GM23338 (cell line): ENCODE measurements at regions not wholly inside any gene's neighbourhood (a gene's known extent, or its start where the extent isn't known, plus 50 kb on each side); places are given as distances from the start of the nearest gene placed in this dataset.

Experiments used
- ATAC-seq: fragments of 200-7000 bp; cut with Tn5 transposase; 3 replicates; pipeline ENCODE4 v1.9.1; 2020
- DNase-seq: peaks from one replicate; pipeline ENCODE4 v3.0.0-alpha.2; 2015; ENCODE audit warnings: low spot score
- H2AFZ ChIP-seq: fragments of 200-600 bp; sonication (generic); 2 replicates; pipeline ENCODE4 v1.8.0; 2016; ENCODE audit warnings: antibody characterized with exemption, mild to moderate bottlenecking, moderate library complexity
- H3F3A ChIP-seq: fragments of 200-600 bp; sonication (generic); replicated peaks from 2 replicates; pipeline ENCODE4 v1.8.0; 2017; ENCODE audit warnings: antibody characterized with exemption, mixed run types, low read depth
- H3K27ac ChIP-seq: fragments of 200-600 bp; sonication (generic); 2 replicates; pipeline ENCODE4 v1.6.1; 2016; ENCODE audit warnings: low read depth
- H3K27me3 ChIP-seq: fragments of 200-600 bp; sonication (generic); 2 replicates; pipeline ENCODE4 v1.8.0; 2016; ENCODE audit warnings: mild to moderate bottlenecking, mixed run types, moderate library complexity; ENCODE audit not compliant: insufficient read depth
- H3K36me3 ChIP-seq: fragments of 200-600 bp; sonication (generic); 2 replicates; pipeline ENCODE4 v1.8.0; 2016; ENCODE audit warnings: mild to moderate bottlenecking; ENCODE audit not compliant: insufficient read depth
- H3K4me1 ChIP-seq: fragments of 200-600 bp; sonication (generic); 2 replicates; pipeline ENCODE4 v1.8.0; 2016; ENCODE audit warnings: mild to moderate bottlenecking, moderate library complexity; ENCODE audit not compliant: insufficient read depth
- H3K4me2 ChIP-seq: fragments of 200-600 bp; sonication (generic); 2 replicates; pipeline ENCODE4 v1.7.1; 2017; ENCODE audit warnings: mixed run types
- H3K4me3 ChIP-seq: fragments of 200-600 bp; sonication (generic); 2 replicates; pipeline ENCODE4 v1.6.1; 2016; ENCODE audit warnings: mixed run types
- H3K79me2 ChIP-seq: fragments of 200-600 bp; sonication (generic); replicated peaks from 2 replicates; pipeline ENCODE4 v1.8.0; 2017; ENCODE audit warnings: mild to moderate bottlenecking; ENCODE audit not compliant: insufficient read depth
- H3K9me2 ChIP-seq: fragments of 200-600 bp; sonication (generic); 2 replicates; pipeline ENCODE4 v1.8.0; 2017; ENCODE audit not compliant: insufficient read depth
- H4K20me1 ChIP-seq: fragments of 200-600 bp; sonication (generic); replicated peaks from 2 replicates; pipeline ENCODE4 v1.8.0; 2017; ENCODE audit warnings: mild to moderate bottlenecking; ENCODE audit not compliant: insufficient read depth
- H3K27ac Mint-ChIP-seq: 2 replicates; pipeline ENCODE4 v1.8.0; 2020; ENCODE audit warnings: inconsistent platforms, mild to moderate bottlenecking, moderate library complexity, mixed read lengths
- H3K27me3 Mint-ChIP-seq: 3 replicates; pipeline ENCODE4 v1.8.0; 2022; ENCODE audit warnings: low read depth, mild to moderate bottlenecking, moderate library complexity, mixed read lengths, inconsistent platforms; ENCODE audit not compliant: insufficient read depth, poor library complexity
- H3K36me3 Mint-ChIP-seq: 3 replicates; pipeline ENCODE4 v1.8.0; 2021; ENCODE audit warnings: low read depth, mild to moderate bottlenecking, inconsistent platforms, moderate library complexity, mixed read lengths
- H3K4me1 Mint-ChIP-seq: 3 replicates; pipeline ENCODE4 v1.8.0; 2020; ENCODE audit warnings: mild to moderate bottlenecking, inconsistent platforms, mixed read lengths
- H3K4me3 Mint-ChIP-seq: 3 replicates; pipeline ENCODE4 v1.8.0; 2021; ENCODE audit warnings: moderate library complexity, mild to moderate bottlenecking, inconsistent platforms, mixed read lengths
- H3K9me3 Mint-ChIP-seq: 3 replicates; pipeline ENCODE4 v1.8.0; 2020; ENCODE audit warnings: moderate library complexity, mild to moderate bottlenecking, inconsistent platforms, mixed read lengths
- CREB1 ChIP-seq: fragments of 250-450 bp; sonication (Bioruptor Pico); IDR thresholded peaks from 2 replicates; pipeline ENCODE4 v1.5.0; 2020; ENCODE audit warnings: low read depth, mild to moderate bottlenecking, moderate library complexity
- EZH2 ChIP-seq: fragments of 200-600 bp; sonication (generic); IDR thresholded peaks from one replicate; pipeline ENCODE4 v1.8.0; 2017; ENCODE audit warnings: antibody characterized with exemption, mild to moderate bottlenecking, low read depth; ENCODE audit not compliant: unreplicated experiment
- EZH2phosphoT487 ChIP-seq: fragments of 200-600 bp; sonication (generic); IDR thresholded peaks from one replicate; pipeline ENCODE4 v1.8.1; 2018; ENCODE audit warnings: antibody characterized with exemption; ENCODE audit not compliant: unreplicated experiment
- JUNB ChIP-seq: IDR thresholded peaks from one replicate; pipeline ENCODE4 v1.6.1; 2016; ENCODE audit warnings: antibody characterized with exemption; ENCODE audit not compliant: unreplicated experiment
- NANOG ChIP-seq: IDR thresholded peaks from 2 replicates; pipeline ENCODE4 v1.6.1; 2016; ENCODE audit warnings: antibody characterized with exemption, borderline replicate concordance
- POLR2AphosphoS5 ChIP-seq: IDR thresholded peaks from 2 replicates; pipeline ENCODE4 v1.6.1; 2016; ENCODE audit warnings: antibody characterized with exemption, low read depth
- STAT1 ChIP-seq: IDR thresholded peaks from one replicate; pipeline ENCODE4 v1.6.1; 2016; ENCODE audit warnings: antibody characterized with exemption; ENCODE audit not compliant: unreplicated experiment
- ZNF114 ChIP-seq: fragments of 250-450 bp; sonication (Bioruptor Pico); IDR thresholded peaks from 2 replicates; pipeline ENCODE4 v1.5.0; 2020; ENCODE audit warnings: mild to moderate bottlenecking, moderate library complexity
- ZNF331 ChIP-seq: fragments of 250-450 bp; sonication (Bioruptor Pico); IDR thresholded peaks from 2 replicates; pipeline ENCODE4 v1.5.0; 2020; ENCODE audit warnings: low read depth, mild to moderate bottlenecking, moderate library complexity
- TF ChIP-seq, protein P1 (sequence below): fragments of 250-450 bp; sonication (Bioruptor Pico); IDR thresholded peaks from 2 replicates; pipeline ENCODE4 v1.5.0; 2020; ENCODE audit warnings: mild to moderate bottlenecking, moderate library complexity
- TF ChIP-seq, protein P2 (sequence below): IDR thresholded peaks from one replicate; pipeline ENCODE4 v1.6.1; 2018; ENCODE audit warnings: antibody characterized with exemption; ENCODE audit not compliant: unreplicated experiment

DNA sequence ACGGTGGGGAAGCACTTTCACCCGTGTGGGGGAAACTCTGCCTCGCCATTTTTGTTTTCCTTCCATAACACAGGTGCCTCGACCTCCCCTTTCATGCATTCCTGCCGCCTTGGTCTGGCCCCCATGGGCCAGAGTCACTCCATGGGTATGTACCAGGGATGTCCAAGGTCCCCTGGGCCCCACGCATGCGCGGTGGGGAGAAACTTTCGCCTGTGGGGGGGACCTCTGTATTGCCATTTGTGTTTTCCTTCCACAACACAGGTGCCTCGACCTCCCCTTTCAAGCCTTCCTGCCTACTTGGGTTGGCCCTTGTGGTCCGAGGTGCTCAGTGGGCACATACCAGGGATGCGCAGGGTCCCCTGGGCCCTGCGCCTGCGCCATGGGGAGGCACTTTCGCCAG, 345.8 kb downstream of the ALG10 start (continued):
- TF ChIP-seq, protein P1, sequence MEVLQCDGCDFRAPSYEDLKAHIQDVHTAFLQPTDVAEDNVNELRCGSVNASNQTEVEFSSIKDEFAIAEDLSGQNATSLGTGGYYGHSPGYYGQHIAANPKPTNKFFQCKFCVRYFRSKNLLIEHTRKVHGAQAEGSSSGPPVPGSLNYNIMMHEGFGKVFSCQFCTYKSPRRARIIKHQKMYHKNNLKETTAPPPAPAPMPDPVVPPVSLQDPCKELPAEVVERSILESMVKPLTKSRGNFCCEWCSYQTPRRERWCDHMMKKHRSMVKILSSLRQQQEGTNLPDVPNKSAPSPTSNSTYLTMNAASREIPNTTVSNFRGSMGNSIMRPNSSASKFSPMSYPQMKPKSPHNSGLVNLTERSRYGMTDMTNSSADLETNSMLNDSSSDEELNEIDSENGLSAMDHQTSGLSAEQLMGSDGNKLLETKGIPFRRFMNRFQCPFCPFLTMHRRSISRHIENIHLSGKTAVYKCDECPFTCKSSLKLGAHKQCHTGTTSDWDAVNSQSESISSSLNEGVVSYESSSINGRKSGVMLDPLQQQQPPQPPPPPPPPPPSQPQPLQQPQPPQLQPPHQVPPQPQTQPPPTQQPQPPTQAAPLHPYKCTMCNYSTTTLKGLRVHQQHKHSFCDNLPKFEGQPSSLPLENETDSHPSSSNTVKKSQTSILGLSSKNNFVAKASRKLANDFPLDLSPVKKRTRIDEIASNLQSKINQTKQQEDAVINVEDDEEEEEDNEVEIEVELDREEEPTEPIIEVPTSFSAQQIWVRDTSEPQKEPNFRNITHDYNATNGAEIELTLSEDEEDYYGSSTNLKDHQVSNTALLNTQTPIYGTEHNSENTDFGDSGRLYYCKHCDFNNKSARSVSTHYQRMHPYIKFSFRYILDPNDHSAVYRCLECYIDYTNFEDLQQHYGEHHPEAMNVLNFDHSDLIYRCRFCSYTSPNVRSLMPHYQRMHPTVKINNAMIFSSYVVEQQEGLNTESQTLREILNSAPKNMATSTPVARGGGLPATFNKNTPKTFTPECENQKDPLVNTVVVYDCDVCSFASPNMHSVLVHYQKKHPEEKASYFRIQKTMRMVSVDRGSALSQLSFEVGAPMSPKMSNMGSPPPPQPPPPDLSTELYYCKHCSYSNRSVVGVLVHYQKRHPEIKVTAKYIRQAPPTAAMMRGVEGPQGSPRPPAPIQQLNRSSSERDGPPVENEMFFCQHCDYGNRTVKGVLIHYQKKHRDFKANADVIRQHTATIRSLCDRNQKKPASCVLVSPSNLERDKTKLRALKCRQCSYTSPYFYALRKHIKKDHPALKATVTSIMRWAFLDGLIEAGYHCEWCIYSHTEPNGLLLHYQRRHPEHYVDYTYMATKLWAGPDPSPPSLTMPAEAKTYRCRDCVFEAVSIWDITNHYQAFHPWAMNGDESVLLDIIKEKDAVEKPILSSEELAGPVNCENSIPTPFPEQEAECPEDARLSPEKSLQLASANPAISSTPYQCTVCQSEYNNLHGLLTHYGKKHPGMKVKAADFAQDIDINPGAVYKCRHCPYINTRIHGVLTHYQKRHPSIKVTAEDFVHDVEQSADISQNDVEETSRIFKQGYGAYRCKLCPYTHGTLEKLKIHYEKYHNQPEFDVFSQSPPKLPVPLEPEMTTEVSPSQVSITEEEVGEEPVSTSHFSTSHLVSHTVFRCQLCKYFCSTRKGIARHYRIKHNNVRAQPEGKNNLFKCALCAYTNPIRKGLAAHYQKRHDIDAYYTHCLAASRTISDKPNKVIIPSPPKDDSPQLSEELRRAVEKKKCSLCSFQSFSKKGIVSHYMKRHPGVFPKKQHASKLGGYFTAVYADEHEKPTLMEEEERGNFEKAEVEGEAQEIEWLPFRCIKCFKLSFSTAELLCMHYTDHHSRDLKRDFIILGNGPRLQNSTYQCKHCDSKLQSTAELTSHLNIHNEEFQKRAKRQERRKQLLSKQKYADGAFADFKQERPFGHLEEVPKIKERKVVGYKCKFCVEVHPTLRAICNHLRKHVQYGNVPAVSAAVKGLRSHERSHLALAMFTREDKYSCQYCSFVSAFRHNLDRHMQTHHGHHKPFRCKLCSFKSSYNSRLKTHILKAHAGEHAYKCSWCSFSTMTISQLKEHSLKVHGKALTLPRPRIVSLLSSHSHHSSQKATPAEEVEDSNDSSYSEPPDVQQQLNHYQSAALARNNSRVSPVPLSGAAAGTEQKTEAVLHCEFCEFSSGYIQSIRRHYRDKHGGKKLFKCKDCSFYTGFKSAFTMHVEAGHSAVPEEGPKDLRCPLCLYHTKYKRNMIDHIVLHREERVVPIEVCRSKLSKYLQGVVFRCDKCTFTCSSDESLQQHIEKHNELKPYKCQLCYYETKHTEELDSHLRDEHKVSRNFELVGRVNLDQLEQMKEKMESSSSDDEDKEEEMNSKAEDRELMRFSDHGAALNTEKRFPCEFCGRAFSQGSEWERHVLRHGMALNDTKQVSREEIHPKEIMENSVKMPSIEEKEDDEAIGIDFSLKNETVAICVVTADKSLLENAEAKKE, result no peak
- TF ChIP-seq ZNF114, result no peak
- TF ChIP-seq CREB1, result no peak
- TF ChIP-seq STAT1, result no peak

GRCh38 chr12:34371050-34371449, 348.8 kb downstream of the ALG10 start:
- ATAC-seq (no peak), DNase-seq (no peak)
- TF ChIP-seq ZNF331 (no peak), POLR2AphosphoS5 (no peak)
- Histone ChIP-seq H3K36me3 (no peaks in the 10 kb centered on the region), H2AFZ (no peak overlapping the region), H3K79me2 (no peaks in the 10 kb centered on the region), H3F3A (no peaks in the 10 kb centered on the region), H3K4me3 (no peak overlapping the region), H4K20me1 (no peaks in the 10 kb centered on the region), H3K27me3 (no peaks in the 10 kb centered on the region), H3K4me1 (no peaks in the 10 kb centered on the region), H3K27ac (no peak overlapping the region), H3K9me2 (no peaks in the 10 kb centered on the region), H3K4me2 (no peak overlapping the region)
- Mint-ChIP-seq H3K27me3 (peaks cover 6% of the 10 kb centered on the region), H3K9me3 (peaks cover 99% of the 10 kb centered on the region), H3K27ac (no peak overlapping the region), H3K36me3 (peaks cover 19% of the 10 kb centered on the region; the same call in 2 of the 3 replicates), H3K4me1 (no peaks in the 10 kb centered on the region), H3K4me3 (no peak overlapping the region)

- Mint-ChIP-seq H3K9me3 (peaks cover 99% of the 10 kb centered on the region), H3K27me3 (peaks cover 6% of the 10 kb centered on the region)
- TF ChIP-seq JUNB, result no peak
- TF ChIP-seq NANOG, result no peak
- TF ChIP-seq ZNF331, result no peak
- TF ChIP-seq, protein P2, sequence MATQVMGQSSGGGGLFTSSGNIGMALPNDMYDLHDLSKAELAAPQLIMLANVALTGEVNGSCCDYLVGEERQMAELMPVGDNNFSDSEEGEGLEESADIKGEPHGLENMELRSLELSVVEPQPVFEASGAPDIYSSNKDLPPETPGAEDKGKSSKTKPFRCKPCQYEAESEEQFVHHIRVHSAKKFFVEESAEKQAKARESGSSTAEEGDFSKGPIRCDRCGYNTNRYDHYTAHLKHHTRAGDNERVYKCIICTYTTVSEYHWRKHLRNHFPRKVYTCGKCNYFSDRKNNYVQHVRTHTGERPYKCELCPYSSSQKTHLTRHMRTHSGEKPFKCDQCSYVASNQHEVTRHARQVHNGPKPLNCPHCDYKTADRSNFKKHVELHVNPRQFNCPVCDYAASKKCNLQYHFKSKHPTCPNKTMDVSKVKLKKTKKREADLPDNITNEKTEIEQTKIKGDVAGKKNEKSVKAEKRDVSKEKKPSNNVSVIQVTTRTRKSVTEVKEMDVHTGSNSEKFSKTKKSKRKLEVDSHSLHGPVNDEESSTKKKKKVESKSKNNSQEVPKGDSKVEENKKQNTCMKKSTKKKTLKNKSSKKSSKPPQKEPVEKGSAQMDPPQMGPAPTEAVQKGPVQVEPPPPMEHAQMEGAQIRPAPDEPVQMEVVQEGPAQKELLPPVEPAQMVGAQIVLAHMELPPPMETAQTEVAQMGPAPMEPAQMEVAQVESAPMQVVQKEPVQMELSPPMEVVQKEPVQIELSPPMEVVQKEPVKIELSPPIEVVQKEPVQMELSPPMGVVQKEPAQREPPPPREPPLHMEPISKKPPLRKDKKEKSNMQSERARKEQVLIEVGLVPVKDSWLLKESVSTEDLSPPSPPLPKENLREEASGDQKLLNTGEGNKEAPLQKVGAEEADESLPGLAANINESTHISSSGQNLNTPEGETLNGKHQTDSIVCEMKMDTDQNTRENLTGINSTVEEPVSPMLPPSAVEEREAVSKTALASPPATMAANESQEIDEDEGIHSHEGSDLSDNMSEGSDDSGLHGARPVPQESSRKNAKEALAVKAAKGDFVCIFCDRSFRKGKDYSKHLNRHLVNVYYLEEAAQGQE, result no peak
- TF ChIP-seq EZH2phosphoT487, result no peak
- no peak for TF ChIP-seq POLR2AphosphoS5
- no peak for TF ChIP-seq ZNF114
- no peak for TF ChIP-seq EZH2
Measured at GRCh38 chr12:34372003-34372402, 349.7 kb downstream of the ALG10 start.

More at GRCh38 chr12:34372003-34372402, 349.7 kb downstream of the ALG10 start:
- Histone ChIP-seq H3K36me3 (no peaks in the 10 kb centered on the region), H3K4me3 (no peak overlapping the region), H2AFZ (no peak overlapping the region), H3K27ac (no peak overlapping the region), H3K79me2 (no peaks in the 10 kb centered on the region), H3K27me3 (no peaks in the 10 kb centered on the region), H3K4me1 (no peaks in the 10 kb centered on the region), H3K4me2 (no peak overlapping the region), H3F3A (no peaks in the 10 kb centered on the region), H3K9me2 (no peaks in the 10 kb centered on the region), H4K20me1 (no peaks in the 10 kb centered on the region)
- Mint-ChIP-seq H3K4me3 (no peak overlapping the region), H3K27ac (no peak overlapping the region), H3K36me3 (peaks cover 11% of the 10 kb centered on the region; the same call in 2 of the 3 replicates), H3K4me1 (no peaks in the 10 kb centered on the region)
- DNase-seq, result no peak
- no peak for ATAC-seq
